ENCODE measurements at regions not wholly inside any gene's neighbourhood (a gene's known extent, or its start where the extent isn't known, plus 50 kb on each side); places are given as distances from the start of the nearest gene placed in this dataset.

DNA sequence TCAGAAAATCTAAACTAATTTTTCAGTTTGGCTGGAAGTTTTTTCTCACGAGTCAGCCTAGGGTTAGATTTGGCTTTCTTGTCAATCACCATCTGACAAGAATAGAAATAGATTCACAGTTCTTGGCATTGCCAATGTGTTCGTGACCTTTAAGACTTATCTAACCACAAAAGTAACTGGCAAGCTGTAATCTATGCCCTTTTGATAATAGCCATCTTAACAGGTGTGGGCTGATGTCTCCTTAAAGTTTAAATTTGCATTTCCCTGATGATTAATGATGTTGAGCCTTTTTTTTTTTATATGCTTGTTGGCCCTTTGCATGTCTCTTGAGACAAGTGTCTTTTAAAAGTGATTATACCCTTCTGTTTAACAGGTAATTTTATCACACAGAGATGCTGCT, 460.3 kb upstream of the PRKX start:
- Mint-ChIP-seq H3K4me1 (no peaks in the 10 kb centered on the region), H3K36me3 (ENCODE audit: low read depth) (peaks cover 3% of the 10 kb centered on the region; the same call in 1 of the 3 replicates), H3K9me3 (peaks cover 13% of the 10 kb centered on the region; the same call in 2 of the 3 replicates), H3K27me3 (ENCODE audit: insufficient read depth, low read depth, poor library complexity) (no peaks in the 10 kb centered on the region), H3K27ac (no peak overlapping the region), H3K4me3 (no peak overlapping the region)
- Histone ChIP-seq H3K9me2 (ENCODE audit: insufficient read depth) (no peaks in the 10 kb centered on the region), H3K79me2 (replicated peaks; ENCODE audit: insufficient read depth) (no peaks in the 10 kb centered on the region), H3F3A (replicated peaks; ENCODE audit: low read depth) (no peaks in the 10 kb centered on the region), H2AFZ (no peak overlapping the region), H3K36me3 (ENCODE audit: insufficient read depth) (no peaks in the 10 kb centered on the region), H3K4me1 (ENCODE audit: insufficient read depth) (no peaks in the 10 kb centered on the region), H4K20me1 (replicated peaks; ENCODE audit: insufficient read depth) (no peaks in the 10 kb centered on the region), H3K27me3 (ENCODE audit: insufficient read depth) (no peaks in the 10 kb centered on the region), H3K4me2 (no peak overlapping the region), H3K4me3 (no peak overlapping the region), H3K27ac (ENCODE audit: low read depth) (no peak overlapping the region)
- TF ChIP-seq, protein P1, sequence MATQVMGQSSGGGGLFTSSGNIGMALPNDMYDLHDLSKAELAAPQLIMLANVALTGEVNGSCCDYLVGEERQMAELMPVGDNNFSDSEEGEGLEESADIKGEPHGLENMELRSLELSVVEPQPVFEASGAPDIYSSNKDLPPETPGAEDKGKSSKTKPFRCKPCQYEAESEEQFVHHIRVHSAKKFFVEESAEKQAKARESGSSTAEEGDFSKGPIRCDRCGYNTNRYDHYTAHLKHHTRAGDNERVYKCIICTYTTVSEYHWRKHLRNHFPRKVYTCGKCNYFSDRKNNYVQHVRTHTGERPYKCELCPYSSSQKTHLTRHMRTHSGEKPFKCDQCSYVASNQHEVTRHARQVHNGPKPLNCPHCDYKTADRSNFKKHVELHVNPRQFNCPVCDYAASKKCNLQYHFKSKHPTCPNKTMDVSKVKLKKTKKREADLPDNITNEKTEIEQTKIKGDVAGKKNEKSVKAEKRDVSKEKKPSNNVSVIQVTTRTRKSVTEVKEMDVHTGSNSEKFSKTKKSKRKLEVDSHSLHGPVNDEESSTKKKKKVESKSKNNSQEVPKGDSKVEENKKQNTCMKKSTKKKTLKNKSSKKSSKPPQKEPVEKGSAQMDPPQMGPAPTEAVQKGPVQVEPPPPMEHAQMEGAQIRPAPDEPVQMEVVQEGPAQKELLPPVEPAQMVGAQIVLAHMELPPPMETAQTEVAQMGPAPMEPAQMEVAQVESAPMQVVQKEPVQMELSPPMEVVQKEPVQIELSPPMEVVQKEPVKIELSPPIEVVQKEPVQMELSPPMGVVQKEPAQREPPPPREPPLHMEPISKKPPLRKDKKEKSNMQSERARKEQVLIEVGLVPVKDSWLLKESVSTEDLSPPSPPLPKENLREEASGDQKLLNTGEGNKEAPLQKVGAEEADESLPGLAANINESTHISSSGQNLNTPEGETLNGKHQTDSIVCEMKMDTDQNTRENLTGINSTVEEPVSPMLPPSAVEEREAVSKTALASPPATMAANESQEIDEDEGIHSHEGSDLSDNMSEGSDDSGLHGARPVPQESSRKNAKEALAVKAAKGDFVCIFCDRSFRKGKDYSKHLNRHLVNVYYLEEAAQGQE (IDR thresholded peaks at IDR 0.05; ENCODE audit: unreplicated experiment): no peak
- TF ChIP-seq NANOG (IDR thresholded peaks at IDR 0.05; ENCODE audit: borderline replicate concordance): no peak
- no peak for TF ChIP-seq ZNF331 (CRISPR knock-in tag; IDR thresholded peaks at IDR 0.05; ENCODE audit: low read depth)
- TF ChIP-seq EZH2phosphoT487 (IDR thresholded peaks at IDR 0.05; ENCODE audit: unreplicated experiment): no peak
- no peak for TF ChIP-seq ZNF114 (CRISPR knock-in tag; IDR thresholded peaks at IDR 0.05)
- TF ChIP-seq, protein P2, sequence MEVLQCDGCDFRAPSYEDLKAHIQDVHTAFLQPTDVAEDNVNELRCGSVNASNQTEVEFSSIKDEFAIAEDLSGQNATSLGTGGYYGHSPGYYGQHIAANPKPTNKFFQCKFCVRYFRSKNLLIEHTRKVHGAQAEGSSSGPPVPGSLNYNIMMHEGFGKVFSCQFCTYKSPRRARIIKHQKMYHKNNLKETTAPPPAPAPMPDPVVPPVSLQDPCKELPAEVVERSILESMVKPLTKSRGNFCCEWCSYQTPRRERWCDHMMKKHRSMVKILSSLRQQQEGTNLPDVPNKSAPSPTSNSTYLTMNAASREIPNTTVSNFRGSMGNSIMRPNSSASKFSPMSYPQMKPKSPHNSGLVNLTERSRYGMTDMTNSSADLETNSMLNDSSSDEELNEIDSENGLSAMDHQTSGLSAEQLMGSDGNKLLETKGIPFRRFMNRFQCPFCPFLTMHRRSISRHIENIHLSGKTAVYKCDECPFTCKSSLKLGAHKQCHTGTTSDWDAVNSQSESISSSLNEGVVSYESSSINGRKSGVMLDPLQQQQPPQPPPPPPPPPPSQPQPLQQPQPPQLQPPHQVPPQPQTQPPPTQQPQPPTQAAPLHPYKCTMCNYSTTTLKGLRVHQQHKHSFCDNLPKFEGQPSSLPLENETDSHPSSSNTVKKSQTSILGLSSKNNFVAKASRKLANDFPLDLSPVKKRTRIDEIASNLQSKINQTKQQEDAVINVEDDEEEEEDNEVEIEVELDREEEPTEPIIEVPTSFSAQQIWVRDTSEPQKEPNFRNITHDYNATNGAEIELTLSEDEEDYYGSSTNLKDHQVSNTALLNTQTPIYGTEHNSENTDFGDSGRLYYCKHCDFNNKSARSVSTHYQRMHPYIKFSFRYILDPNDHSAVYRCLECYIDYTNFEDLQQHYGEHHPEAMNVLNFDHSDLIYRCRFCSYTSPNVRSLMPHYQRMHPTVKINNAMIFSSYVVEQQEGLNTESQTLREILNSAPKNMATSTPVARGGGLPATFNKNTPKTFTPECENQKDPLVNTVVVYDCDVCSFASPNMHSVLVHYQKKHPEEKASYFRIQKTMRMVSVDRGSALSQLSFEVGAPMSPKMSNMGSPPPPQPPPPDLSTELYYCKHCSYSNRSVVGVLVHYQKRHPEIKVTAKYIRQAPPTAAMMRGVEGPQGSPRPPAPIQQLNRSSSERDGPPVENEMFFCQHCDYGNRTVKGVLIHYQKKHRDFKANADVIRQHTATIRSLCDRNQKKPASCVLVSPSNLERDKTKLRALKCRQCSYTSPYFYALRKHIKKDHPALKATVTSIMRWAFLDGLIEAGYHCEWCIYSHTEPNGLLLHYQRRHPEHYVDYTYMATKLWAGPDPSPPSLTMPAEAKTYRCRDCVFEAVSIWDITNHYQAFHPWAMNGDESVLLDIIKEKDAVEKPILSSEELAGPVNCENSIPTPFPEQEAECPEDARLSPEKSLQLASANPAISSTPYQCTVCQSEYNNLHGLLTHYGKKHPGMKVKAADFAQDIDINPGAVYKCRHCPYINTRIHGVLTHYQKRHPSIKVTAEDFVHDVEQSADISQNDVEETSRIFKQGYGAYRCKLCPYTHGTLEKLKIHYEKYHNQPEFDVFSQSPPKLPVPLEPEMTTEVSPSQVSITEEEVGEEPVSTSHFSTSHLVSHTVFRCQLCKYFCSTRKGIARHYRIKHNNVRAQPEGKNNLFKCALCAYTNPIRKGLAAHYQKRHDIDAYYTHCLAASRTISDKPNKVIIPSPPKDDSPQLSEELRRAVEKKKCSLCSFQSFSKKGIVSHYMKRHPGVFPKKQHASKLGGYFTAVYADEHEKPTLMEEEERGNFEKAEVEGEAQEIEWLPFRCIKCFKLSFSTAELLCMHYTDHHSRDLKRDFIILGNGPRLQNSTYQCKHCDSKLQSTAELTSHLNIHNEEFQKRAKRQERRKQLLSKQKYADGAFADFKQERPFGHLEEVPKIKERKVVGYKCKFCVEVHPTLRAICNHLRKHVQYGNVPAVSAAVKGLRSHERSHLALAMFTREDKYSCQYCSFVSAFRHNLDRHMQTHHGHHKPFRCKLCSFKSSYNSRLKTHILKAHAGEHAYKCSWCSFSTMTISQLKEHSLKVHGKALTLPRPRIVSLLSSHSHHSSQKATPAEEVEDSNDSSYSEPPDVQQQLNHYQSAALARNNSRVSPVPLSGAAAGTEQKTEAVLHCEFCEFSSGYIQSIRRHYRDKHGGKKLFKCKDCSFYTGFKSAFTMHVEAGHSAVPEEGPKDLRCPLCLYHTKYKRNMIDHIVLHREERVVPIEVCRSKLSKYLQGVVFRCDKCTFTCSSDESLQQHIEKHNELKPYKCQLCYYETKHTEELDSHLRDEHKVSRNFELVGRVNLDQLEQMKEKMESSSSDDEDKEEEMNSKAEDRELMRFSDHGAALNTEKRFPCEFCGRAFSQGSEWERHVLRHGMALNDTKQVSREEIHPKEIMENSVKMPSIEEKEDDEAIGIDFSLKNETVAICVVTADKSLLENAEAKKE (CRISPR knock-in tag; IDR thresholded peaks at IDR 0.05): no peak
- no peak for TF ChIP-seq JUNB (IDR thresholded peaks at IDR 0.05; ENCODE audit: unreplicated experiment)
- no peak for TF ChIP-seq POLR2AphosphoS5 (IDR thresholded peaks at IDR 0.05; ENCODE audit: low read depth)
- TF ChIP-seq, protein P3, sequence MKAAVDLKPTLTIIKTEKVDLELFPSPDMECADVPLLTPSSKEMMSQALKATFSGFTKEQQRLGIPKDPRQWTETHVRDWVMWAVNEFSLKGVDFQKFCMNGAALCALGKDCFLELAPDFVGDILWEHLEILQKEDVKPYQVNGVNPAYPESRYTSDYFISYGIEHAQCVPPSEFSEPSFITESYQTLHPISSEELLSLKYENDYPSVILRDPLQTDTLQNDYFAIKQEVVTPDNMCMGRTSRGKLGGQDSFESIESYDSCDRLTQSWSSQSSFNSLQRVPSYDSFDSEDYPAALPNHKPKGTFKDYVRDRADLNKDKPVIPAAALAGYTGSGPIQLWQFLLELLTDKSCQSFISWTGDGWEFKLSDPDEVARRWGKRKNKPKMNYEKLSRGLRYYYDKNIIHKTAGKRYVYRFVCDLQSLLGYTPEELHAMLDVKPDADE (IDR thresholded peaks at IDR 0.05): no peak
- TF ChIP-seq EZH2 (IDR thresholded peaks at IDR 0.05; ENCODE audit: low read depth, unreplicated experiment): no peak
- TF ChIP-seq, protein P4, sequence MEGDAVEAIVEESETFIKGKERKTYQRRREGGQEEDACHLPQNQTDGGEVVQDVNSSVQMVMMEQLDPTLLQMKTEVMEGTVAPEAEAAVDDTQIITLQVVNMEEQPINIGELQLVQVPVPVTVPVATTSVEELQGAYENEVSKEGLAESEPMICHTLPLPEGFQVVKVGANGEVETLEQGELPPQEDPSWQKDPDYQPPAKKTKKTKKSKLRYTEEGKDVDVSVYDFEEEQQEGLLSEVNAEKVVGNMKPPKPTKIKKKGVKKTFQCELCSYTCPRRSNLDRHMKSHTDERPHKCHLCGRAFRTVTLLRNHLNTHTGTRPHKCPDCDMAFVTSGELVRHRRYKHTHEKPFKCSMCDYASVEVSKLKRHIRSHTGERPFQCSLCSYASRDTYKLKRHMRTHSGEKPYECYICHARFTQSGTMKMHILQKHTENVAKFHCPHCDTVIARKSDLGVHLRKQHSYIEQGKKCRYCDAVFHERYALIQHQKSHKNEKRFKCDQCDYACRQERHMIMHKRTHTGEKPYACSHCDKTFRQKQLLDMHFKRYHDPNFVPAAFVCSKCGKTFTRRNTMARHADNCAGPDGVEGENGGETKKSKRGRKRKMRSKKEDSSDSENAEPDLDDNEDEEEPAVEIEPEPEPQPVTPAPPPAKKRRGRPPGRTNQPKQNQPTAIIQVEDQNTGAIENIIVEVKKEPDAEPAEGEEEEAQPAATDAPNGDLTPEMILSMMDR (conservative IDR thresholded peaks at IDR 0.05; ENCODE audit: low read depth in 2 of 2): no peak
- DNase-seq (ENCODE audit: low spot score) (no peak), ATAC-seq (no peak)
